ENCODE measurements at regions not wholly inside any gene's neighbourhood (a gene's known extent, or its start where the extent isn't known, plus 50 kb on each side); places are given as distances from the start of the nearest gene placed in this dataset.
"Not testable (repeated sequence)": the region's sequence is repeated elsewhere in the genome, so short reads cannot be mapped to it uniquely, and the experiment has no call there.

- DNase-seq (ENCODE audit: low read depth) = no peak
- no peak overlapping the region for H3K4me3 ChIP-seq (ENCODE audit: low read depth, low read length)
- TF ChIP-seq, protein P1, sequence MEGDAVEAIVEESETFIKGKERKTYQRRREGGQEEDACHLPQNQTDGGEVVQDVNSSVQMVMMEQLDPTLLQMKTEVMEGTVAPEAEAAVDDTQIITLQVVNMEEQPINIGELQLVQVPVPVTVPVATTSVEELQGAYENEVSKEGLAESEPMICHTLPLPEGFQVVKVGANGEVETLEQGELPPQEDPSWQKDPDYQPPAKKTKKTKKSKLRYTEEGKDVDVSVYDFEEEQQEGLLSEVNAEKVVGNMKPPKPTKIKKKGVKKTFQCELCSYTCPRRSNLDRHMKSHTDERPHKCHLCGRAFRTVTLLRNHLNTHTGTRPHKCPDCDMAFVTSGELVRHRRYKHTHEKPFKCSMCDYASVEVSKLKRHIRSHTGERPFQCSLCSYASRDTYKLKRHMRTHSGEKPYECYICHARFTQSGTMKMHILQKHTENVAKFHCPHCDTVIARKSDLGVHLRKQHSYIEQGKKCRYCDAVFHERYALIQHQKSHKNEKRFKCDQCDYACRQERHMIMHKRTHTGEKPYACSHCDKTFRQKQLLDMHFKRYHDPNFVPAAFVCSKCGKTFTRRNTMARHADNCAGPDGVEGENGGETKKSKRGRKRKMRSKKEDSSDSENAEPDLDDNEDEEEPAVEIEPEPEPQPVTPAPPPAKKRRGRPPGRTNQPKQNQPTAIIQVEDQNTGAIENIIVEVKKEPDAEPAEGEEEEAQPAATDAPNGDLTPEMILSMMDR (IDR thresholded peaks at IDR 0.05; ENCODE audit: control insufficient read depth, extremely low read depth, insufficient read depth) = no peak
Measured at GRCh38 chr9:74415995-74416394, 81.1 kb upstream of the RORB start.

- DNase-seq (ENCODE audit: low read depth); H3K4me3 ChIP-seq (ENCODE audit: low read depth, low read length): not testable (repeated sequence)
Measured at GRCh38 chr9:74424488-74424887, 72.6 kb upstream of the RORB start.

- no peak for DNase-seq (ENCODE audit: low read depth)
- no peak overlapping the region for H3K4me3 ChIP-seq (ENCODE audit: low read depth, low read length)
- TF ChIP-seq, protein P1 (IDR thresholded peaks at IDR 0.05; ENCODE audit: control insufficient read depth, extremely low read depth, insufficient read depth) = no peak
Measured at GRCh38 chr9:74431467-74431866, 65.7 kb upstream of the RORB start.

GRCh38 chr9:74443036-74443750 lies 53.9 kb upstream of the RORB start:
- no peak overlapping the region for H3K4me3 ChIP-seq (ENCODE audit: low read depth, low read length)
- DNase-seq (ENCODE audit: low read depth) = no peak
- TF ChIP-seq, protein P1 (IDR thresholded peaks at IDR 0.05; ENCODE audit: control insufficient read depth, extremely low read depth, insufficient read depth) = no peak

- no peak for DNase-seq (ENCODE audit: low read depth)
Measured at GRCh38 chr9:74444369-74444768, 52.8 kb upstream of the RORB start.

More at GRCh38 chr9:74444369-74444768, 52.8 kb upstream of the RORB start:
- H3K4me3 ChIP-seq (ENCODE audit: low read depth, low read length) = no peak overlapping the region
- TF ChIP-seq, protein P1 (IDR thresholded peaks at IDR 0.05; ENCODE audit: control insufficient read depth, extremely low read depth, insufficient read depth) = no peak

Measured in LNCaP clone FGC (cell line).